ENCODE measurements at regions not wholly inside any gene's neighbourhood (a gene's known extent, or its start where the extent isn't known, plus 50 kb on each side); places are given as distances from the start of the nearest gene placed in this dataset.

DNA sequence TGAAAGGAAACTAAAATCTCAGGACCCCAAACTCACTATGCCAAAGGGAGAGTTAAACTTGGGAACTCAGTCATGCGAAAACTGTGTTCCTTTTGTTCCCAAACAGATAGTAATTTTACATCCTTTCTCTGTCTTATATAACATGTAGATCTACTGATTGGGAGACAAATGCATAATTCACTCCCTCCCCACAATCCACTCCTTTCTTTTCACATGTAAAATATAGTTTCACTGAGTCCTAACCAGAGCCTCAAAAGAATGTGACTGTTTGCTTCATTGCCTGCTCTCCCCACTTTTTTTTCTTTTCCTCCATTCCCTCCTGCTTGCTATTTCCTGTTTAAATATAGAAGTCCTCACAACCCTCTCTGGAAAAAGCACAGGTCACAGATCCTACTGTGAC, 699.3 kb upstream of the ADGRL3 start:
- H3K27ac ChIP-seq, result no peak overlapping the region

DNA sequence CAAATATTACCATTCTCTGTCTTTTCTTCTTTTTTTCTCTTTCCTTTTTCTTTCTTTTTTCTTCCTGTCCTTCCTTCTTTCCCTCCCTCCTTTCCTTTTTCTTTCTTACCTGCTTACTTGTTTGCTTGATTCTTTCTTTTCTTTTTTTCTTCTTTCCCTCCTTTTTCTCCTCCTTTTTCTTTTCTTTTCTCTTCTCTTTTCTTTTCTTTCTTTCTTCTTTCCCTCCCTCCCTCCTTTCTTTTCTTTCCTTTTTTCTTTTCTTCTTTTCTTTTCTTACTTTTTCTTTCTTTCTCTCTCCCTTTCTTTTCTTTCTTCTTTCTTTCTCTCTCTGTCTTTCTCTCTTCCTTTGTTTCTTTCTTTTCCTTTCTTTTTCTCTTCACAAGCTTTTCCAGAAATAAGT, 697.4 kb upstream of the ADGRL3 start:
- H3K4me3 ChIP-seq, result no peak overlapping the region
- H3K27ac ChIP-seq, result no peak overlapping the region

More for the DNA sequence above, 699.3 kb upstream of the ADGRL3 start:
- no peak overlapping the region for H3K4me3 ChIP-seq

DNA sequence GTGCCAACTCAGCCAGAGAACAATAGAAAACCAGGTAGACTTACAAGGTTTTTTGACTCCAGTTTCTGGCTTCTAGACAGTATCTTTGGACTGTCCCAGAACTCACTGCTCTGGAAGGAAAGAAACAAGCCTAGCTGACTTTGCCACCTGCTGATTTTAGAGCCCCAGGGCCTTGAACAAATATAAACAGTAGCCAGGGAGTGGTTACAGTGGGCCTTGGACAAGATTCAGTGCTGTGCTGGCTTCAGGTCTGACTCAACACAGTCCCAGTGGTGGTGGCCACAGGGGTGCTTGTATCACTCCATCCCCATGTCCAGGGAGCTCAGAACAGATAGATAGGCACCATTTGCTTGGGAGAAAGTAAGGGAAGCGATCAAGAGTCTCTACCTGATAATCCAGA, 694.1 kb upstream of the ADGRL3 start:
- H3K27ac ChIP-seq, result no peak overlapping the region
- no peak overlapping the region for H3K4me3 ChIP-seq

DNA sequence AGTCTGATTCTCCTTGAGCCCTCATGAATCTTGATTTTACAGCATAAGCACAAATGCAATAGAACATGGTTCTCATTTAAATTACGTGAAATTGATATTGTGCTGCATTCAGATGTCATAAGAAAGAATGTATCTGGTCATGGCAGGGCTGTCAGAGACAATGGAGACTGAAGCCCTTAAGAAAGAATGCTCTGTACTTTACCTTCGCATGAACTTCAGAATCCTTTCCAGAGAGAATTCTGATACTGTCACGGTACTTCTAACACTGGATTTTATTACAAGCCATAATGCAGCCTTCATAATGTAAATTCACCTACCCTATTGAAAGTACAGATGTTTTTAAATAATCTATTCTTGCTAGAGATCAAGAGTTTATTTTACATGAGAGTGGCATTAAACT, 677.9 kb upstream of the ADGRL3 start:
- no peak overlapping the region for H3K27ac ChIP-seq
- no peak overlapping the region for H3K4me3 ChIP-seq

DNA sequence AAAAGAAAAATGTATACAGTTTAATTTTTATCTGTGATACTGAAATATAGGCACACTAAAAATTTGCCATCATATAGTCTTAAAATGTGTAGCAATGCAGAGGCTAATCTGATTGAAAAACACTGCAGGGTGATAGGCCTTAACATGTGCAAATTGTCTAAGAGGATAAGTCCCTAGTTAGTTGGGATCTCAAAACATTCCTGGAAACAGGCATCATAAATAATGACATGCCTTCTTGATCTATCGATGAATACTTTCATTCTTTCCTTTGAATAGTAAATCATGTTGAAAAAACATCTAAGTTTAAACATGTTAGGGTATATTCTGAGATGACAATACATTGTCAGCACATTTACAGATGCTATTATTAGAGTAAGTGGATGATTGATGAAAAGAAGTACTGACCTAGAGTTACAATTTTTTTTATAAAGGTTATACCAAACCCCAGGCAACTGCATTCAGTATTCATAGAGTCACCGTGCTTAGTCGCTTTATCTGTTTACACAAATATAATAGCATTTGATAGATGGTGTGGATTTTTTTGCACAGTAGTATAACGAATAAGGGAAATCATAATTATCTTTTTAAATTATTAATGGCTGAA, 668.2 kb upstream of the ADGRL3 start:
- Histone ChIP-seq H3K4me3 (no peak overlapping the region), H3K27ac (no peak overlapping the region)

DNA sequence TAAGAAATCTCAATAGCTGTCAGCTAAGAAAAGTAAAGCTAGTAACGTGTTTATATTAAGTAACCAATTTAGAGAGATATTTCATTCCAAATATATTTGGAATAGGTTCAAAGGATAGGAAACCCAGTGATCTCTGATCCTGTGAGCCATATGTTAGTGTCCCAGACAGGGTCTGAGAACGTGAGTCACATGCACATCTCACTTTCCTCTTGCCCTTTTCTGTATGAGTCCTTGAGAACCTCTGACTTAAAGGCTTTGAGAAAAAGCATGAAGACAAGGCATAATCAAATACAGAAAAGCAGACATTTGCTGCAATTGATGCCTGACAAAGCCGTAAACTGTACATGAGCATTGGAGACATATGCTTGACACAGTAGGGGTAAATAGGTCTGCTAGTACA, 655.1 kb upstream of the ADGRL3 start:
- no peak overlapping the region for H3K4me3 ChIP-seq

GRCh38 chr4:60562334-60562733, 637.8 kb upstream of the ADGRL3 start:
- Histone ChIP-seq H3K27ac (no peak overlapping the region), H3K4me3 (no peak overlapping the region)

More for the DNA sequence above, 655.1 kb upstream of the ADGRL3 start:
- no peak overlapping the region for H3K27ac ChIP-seq

DNA sequence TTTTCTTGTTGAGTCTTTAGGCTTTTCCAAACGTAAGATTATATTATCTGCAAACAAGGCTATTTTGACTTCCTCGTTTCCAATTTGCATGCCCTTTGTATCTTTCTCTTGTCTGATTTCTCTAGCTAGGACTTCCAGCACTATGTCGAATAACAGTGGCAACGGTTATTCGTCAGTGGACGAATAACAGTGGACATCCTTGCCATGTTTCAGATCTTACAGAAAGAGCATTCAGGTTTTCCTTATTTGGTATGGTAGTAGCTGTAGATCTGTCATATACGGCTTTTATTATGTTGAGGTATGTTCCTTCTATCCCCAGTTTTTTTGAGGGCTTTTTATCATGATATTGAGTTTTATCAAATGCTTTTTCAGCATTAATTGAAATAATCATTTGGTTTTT, 634.6 kb upstream of the ADGRL3 start:
- H3K27ac ChIP-seq, result no peak overlapping the region
- no peak overlapping the region for H3K4me3 ChIP-seq

DNA sequence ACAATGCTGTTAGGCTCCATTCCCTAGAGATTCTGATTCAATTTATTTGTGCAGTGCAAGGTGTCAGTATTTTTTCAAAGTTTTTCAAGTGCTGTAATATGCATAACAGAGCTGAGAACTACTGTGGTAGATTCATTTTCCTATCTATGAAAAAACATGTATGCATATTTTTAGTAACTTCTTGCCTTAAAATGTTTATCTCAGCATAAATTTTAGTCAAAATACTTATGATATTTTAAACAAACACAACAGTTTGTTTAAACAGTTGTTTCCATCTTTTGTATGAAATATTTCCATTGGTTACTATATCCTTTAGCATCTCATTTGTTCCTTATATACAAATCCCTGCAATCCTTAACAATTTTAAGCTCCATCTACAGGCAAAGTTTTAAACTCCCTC, 624.8 kb upstream of the ADGRL3 start:
- H3K4me3 ChIP-seq, result no peak overlapping the region
- H3K27ac ChIP-seq, result no peak overlapping the region

GRCh38 chr4:60579335-60579734, 620.8 kb upstream of the ADGRL3 start:
- Histone ChIP-seq H3K27ac (no peak overlapping the region), H3K4me3 (no peak overlapping the region)

DNA sequence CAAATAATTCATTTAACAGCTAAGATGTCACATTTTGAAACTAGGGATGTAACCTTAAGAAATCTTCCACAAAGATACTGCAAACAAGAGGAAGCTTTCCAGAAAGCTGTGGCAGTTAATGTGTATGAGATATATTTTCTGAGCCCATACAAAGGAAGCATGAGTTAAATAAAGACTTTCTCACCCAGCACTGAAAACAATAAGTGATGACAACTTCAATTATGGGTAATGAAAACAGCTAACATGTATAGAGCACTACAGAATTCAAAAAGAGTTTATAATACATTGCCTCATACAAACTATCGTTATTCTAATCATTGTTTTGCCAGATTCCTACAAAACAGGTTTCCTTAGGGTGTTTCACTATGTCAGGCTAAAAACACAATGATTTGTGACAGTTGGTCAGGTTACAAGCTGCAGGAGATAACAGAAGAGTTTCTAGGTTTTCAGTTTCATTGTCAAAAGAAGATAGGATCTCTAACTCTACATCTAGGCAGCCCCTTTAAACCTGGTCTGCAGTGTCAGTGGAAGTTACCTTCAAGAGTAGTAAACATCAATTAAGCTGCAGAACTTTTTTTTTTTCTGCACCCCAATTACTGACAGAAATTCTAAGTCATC, 618.1 kb upstream of the ADGRL3 start:
- no peak overlapping the region for H3K4me3 ChIP-seq
- no peak overlapping the region for H3K27ac ChIP-seq

GRCh38 chr4:60588556-60588955, 611.6 kb upstream of the ADGRL3 start:
- H3K4me3 ChIP-seq, result no peak overlapping the region
- no peak overlapping the region for H3K27ac ChIP-seq

DNA sequence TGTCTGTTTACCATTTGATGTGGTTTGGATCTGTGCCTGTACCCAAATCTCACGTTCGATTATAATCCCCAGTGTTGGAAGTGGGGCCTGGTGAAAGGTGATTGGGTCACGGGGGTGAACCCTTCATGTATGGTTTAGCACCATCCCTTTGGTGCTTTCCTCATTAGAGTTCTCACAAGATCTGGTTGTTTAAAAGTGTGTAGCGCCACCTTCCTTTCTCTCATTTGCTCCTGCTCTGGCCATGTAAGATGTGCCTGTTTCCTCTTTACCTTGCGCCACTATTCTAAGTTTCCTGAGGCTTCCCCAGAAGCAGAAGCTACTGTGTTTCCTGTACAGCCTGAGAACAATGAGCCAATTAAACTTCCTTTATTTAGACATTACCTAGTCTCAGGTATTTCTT, 610.7 kb upstream of the ADGRL3 start:
- H3K4me3 ChIP-seq, result no peak overlapping the region
- H3K27ac ChIP-seq, result no peak overlapping the region

GRCh38 chr4:60590116-60590515, 610.0 kb upstream of the ADGRL3 start:
- H3K4me3 ChIP-seq, result no peak overlapping the region
- H3K27ac ChIP-seq, result no peak overlapping the region

GRCh38 chr4:60605646-60606354, 594.3 kb upstream of the ADGRL3 start:
- no peak overlapping the region for H3K4me3 ChIP-seq

GRCh38 chr4:60611762-60612496, 588.2 kb upstream of the ADGRL3 start:
- Histone ChIP-seq H3K27ac (no peak overlapping the region), H3K4me3 (no peak overlapping the region)

More at GRCh38 chr4:60605646-60606354, 594.3 kb upstream of the ADGRL3 start:
- peak overlapping the region in 1 of 21 experiments; percentile 16 for H3K27ac ChIP-seq

- Histone ChIP-seq H3K27ac (no peak overlapping the region), H3K4me3 (no peak overlapping the region)
These were observed 582.4 kb upstream of the ADGRL3 start for GRCh38 chr4:60617731-60618130.

DNA sequence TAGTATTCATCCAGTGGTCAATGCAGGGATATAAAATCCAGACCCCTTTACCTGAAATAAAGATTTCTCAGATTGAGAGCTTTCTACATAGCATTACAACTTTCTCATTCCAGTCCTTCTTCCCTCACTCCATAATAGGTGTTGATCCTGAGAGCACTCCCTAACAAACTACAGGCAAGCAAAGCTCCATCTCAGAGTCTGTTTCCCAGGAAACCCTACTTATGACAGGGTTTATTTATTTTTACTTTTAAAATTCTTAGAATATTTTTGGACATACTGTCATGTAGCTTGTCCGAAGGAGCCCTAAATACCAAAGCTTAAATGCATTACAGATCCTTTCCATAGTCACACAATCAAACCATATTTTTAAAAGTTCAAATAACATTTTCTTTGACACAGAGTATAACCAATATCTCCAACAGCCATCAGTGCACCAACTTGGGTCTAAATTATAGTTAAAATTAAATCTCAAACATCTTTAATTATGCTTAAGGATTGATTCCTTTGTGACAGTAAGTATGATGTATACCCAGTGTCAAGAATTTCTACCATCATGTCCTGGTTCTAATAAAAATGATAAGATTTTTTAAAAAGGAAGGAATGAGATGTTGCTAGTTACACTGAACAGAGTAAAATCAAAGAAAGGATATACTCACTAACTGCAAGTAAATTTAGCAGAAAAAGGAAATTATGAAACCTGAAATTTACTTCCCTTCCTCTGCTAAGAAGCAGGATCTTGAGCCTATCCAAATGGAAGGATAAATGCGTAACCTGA, 580.4 kb upstream of the ADGRL3 start:
- H3K4me3 ChIP-seq, result no peak overlapping the region
- H3K27ac ChIP-seq, result no peak overlapping the region

- Histone ChIP-seq H3K27ac (no peak overlapping the region), H3K4me3 (no peak overlapping the region)
These were observed 562.1 kb upstream of the ADGRL3 start for GRCh38 chr4:60637976-60638375.

GRCh38 chr4:60648774-60649173, 551.4 kb upstream of the ADGRL3 start:
- no peak overlapping the region for H3K27ac ChIP-seq
- H3K4me3 ChIP-seq, result no peak overlapping the region

Measured in skin epidermis (tissue), 12 donors.